GM21528 (cell line): ENCODE measurements at regions not wholly inside any gene's neighbourhood (a gene's known extent, or its start where the extent isn't known, plus 50 kb on each side); places are given as distances from the start of the nearest gene placed in this dataset.

Experiments
- ATAC-seq: cut with Tn5 transposase; IDR thresholded peaks from one replicate; pipeline ENCODE4 v1.9.1; 2021; ENCODE audit warnings: mild to moderate bottlenecking, moderate library complexity; ENCODE audit not compliant: unreplicated experiment, low FRiP score

DNA sequence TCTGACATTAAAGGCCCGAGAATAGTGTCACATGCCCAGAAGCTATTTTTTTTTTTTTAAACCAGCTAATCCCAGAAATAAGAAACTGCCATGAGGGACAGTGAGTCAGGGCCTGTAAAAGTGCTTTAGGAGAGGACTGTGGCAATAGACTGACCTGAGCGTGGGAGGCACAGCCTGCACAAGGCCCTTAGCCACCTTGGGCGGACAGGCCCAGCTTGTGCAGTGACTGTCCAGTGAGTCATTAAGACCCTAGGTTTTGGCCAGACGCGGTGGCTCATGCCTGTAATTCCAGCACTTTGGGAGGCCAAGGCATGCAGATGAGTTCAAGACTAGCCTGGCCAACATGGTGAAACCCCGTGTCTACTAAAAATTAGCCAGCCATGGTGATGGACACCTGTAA, 343.0 kb upstream of the ZFHX3 start:
- no peak for ATAC-seq

GRCh38 chr16:73390491-73390890, 342.6 kb upstream of the ZFHX3 start:
- no peak for ATAC-seq

GRCh38 chr16:73389085-73389484, 341.2 kb upstream of the ZFHX3 start:
- no peak for ATAC-seq

DNA sequence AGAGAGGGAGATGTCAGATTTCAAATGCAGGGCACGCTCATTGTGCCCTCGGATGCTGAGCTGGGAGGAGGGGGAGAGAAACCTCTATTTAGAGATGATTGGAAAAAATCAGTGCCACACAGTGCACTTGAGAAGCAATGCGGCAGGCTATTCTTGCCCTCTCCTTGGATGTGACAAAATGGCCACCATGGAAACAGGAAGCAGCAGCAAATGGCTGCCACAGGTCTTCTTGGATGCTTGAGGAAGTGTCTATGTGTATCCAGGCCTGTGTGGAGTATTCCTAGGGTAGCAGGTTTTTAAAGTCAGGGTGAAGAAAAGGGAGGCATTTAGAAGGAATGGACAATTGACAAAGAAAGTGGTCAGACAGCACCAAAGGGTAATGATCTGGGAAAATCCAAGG, 340.1 kb upstream of the ZFHX3 start:
- no peak for ATAC-seq

GRCh38 chr16:73385696-73386095, 337.8 kb upstream of the ZFHX3 start:
- ATAC-seq: no peak

DNA sequence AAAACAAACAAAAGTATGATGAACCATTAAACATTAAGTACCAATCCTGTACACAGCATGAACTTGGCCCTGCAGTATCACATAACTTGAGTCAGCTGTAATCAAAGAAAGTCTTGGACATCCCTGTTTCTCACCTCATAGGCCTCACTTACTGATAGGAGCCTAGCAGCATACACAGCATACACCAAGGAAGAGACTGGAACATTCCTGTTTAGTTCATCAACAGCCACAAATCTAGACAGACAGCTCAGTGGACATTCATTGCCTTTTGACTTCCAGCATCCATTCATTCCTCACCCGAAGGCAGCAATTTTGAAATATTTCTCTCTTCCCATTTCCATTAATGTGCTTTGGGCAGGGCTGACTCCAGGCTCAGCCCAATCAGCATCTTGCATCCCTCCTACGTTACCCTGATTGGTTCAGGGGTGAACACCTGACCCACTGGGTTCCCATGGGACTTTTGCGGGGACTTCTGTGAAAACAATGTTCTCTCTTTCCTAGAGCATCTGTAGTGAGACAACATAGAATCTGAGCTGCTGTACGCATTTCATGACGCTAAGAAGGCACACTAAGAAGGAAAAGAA, 336.7 kb upstream of the ZFHX3 start:
- ATAC-seq: no peak

DNA sequence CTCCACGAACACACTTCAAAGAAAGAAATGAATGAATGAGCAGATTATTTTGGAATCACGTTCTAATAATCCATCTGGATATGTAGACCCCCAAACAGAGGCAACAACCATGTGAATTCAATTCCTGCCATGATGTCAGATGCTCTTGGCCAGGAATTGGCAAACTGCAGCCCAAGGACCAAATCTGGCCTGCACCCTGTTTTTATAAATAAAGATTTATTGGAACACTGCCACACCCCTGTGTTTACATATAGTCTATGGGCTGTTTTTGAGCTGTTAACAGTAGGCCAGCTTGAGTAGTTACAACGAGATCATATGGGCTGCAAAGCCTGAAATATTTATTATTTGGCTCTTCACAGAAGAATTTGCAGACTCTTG, 336.0 kb upstream of the ZFHX3 start:
- no peak for ATAC-seq

GRCh38 chr16:73383195-73383987, 335.5 kb upstream of the ZFHX3 start:
- ATAC-seq: no peak

DNA sequence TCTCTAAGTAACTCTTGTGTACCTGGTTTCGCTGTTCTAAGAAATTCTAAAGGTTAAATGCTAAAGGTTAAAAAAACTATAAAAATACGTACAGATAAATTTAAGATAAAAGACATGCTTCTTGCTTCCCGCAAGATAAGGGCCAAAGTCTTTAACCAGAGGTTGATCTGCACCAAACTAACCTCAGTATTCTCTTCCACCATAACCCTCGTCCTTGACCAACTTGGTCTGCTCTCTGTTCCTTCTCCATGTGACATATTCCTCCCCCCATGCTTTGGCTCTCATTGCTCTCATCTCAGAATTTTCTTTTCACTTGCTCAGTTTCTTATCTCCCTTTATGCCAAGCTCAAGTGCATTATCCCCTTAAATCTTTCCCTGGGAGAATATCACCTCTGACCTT, 330.5 kb upstream of the ZFHX3 start:
- ATAC-seq: no peak

- ATAC-seq: no peak
These were observed 323.8 kb upstream of the ZFHX3 start for GRCh38 chr16:73371584-73372319.

GRCh38 chr16:73369851-73370250, 321.9 kb upstream of the ZFHX3 start:
- ATAC-seq: no peak

DNA sequence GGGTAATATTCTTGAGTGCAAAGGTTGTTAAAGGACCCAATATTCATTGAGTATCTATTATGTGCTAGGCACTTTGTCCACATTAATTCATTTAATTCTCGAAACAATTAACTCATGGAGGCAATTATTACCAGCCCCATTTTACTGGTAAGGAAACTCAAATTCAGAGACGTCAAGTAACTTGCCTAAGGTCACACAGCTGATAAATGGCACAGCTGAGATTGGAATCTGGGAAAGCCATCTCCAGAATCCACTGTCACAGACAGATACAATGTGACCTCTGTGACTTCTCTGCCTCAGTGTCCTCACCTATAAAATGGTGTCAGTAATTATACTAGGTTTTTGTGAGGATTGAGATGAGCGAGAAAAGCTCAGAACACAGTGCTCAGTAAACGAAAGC, 320.8 kb upstream of the ZFHX3 start:
- no peak for ATAC-seq

DNA sequence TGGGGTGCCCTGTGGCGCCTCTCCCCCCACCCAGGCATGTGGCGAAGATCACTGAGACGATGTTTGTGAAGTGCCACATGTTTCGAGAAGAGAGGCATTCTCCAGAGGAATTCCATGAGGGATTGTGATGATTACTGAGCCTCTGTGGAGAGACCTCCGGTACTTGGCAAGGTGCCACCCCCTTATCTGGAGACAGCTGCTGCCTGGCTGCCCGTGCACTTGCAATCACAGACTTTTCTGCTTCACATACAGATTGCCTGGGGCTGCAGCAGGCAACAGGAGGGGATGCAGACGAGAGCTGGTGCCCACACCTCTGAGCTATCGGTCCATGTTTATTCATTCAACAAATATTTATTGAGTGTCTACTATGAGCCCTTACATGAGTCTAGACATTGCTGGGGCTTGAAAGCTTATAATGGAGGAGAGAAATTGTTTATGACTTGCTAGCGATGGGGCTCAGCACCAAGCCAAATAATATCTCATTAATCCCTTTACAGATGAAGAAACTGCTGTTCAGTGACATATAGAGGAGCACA, 317.2 kb upstream of the ZFHX3 start:
- ATAC-seq: no peak

DNA sequence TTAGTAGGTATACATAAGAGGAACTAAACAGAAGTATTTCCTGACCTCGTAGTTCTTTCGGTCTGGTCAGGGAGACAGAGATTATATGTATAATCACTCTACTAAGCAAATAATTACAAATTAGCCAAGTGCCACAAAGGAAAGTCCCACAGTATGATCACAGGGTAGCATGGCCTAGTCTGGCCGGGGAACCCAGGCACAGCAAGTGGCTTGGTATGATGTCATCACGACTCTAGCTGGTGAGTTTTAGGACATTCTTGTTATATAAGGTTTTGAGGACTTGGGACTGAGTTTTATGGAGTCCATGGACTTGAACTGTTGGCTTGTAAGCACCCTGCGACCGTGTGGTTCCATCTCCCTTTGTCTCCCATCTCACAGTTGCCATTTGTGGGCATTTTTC, 316.5 kb upstream of the ZFHX3 start:
- ATAC-seq: no peak

DNA sequence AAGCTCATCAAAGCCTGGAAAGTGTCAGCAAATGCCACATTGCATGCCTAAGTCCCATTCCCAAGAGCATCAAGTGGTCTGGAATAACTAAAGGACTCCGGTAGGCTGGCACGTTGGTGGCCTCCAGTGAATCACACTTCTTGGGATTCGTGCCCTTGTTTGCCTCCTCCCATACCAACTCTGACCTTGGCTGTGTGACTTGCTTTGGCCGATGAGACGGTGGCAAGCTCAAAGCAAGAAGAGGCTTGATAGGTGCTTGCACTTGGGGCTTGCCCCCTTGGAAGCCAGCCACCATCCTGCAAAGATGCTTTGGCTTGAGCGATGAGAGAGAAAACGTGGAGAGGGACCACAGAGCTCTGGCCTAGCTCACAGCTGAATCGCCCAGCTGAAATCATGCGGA, 313.1 kb upstream of the ZFHX3 start:
- no peak for ATAC-seq

DNA sequence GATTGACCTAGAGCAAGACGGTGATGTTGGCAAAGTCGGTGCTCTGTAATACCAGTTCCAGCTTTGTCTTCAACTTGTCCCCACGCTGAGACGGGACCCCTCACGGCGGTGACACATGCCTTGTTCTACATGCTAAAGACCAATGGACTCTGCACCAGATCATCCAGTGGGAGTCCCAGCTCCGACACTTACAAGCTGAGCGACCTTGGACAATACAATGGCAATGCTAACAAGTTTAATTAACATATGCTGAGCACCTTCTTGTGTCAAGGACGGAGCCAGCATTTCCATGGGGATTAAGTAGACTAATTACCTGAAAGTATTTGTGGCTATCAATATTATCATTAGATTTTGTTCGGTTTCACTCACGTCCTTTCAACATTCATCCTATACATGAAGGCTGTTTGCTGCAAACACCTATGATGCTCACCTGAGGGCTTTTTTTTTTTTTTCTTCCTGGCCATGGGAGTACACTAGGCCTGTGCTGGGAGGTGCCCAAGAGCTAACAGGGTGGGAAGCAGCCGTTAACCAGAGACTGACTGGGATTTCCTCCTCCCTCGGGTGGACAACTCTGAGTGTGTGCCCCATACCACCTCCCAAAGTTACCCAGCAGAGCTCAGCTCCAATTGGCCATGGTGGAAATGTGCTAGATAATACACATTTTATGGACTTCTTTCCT, 308.6 kb upstream of the ZFHX3 start:
- ATAC-seq: no peak

GRCh38 chr16:73355981-73356380, 308.1 kb upstream of the ZFHX3 start:
- ATAC-seq: no peak

GRCh38 chr16:73354434-73354833, 306.5 kb upstream of the ZFHX3 start:
- ATAC-seq: no peak

GRCh38 chr16:73350707-73351452, 303.0 kb upstream of the ZFHX3 start:
- no peak for ATAC-seq
